H9 (cell line): ENCODE measurements at regions not wholly inside any gene's neighbourhood (a gene's known extent, or its start where the extent isn't known, plus 50 kb on each side); places are given as distances from the start of the nearest gene placed in this dataset.

Experiments used
- DNase-seq: peaks from one replicate; pipeline ENCODE4 v3.0.0-alpha.2; 2017
- H2AFZ ChIP-seq: one replicate; pipeline ENCODE4 v1.6.1; 2013; ENCODE audit warnings: mild to moderate bottlenecking, low read length, control low read depth, moderate library complexity
- H2AK5ac ChIP-seq: 2 replicates; pipeline ENCODE4 v1.6.1; 2013; ENCODE audit warnings: low read length, control low read depth, mixed read lengths; ENCODE audit not compliant: insufficient read length
- H2BK120ac ChIP-seq: one replicate; pipeline ENCODE4 v1.6.1; 2013; ENCODE audit warnings: low read depth, mild to moderate bottlenecking, low read length, control low read depth, inconsistent platforms; ENCODE audit not compliant: poor library complexity, severe bottlenecking
- H2BK12ac ChIP-seq: 2 replicates; pipeline ENCODE4 v1.6.1; 2013; ENCODE audit warnings: low read length, control low read depth, mixed read lengths, low read depth; ENCODE audit not compliant: insufficient read length
- H2BK15ac ChIP-seq: 2 replicates; pipeline ENCODE4 v1.6.1; 2013; ENCODE audit warnings: low read depth, low read length, control low read depth
- H2BK20ac ChIP-seq: one replicate; pipeline ENCODE4 v1.6.1; 2013; ENCODE audit warnings: low read depth, mild to moderate bottlenecking, low read length, control low read depth, inconsistent platforms; ENCODE audit not compliant: poor library complexity, severe bottlenecking
- H2BK5ac ChIP-seq: 2 replicates; pipeline ENCODE4 v1.6.1; 2013; ENCODE audit warnings: low read length, control low read depth, mixed read lengths; ENCODE audit not compliant: insufficient read length
- H3K14ac ChIP-seq: 2 replicates; pipeline ENCODE4 v1.6.1; 2013; ENCODE audit warnings: low read length, control low read depth; ENCODE audit not compliant: insufficient read depth
- H3K18ac ChIP-seq: 2 replicates; pipeline ENCODE4 v1.6.1; 2013; ENCODE audit warnings: low read depth, mild to moderate bottlenecking, mixed read lengths, low read length, control low read depth; ENCODE audit not compliant: insufficient read length
- H3K23ac ChIP-seq: 2 replicates; pipeline ENCODE4 v1.6.1; 2013; ENCODE audit warnings: low read length, control low read depth, mixed read lengths, low read depth; ENCODE audit not compliant: insufficient read length
- H3K23me2 ChIP-seq: 2 replicates; pipeline ENCODE4 v1.6.1; 2013; ENCODE audit warnings: low read depth, mild to moderate bottlenecking, mixed read lengths, low read length, control low read depth; ENCODE audit not compliant: insufficient read length, poor library complexity, severe bottlenecking
- H3K27ac ChIP-seq: 2 replicates; pipeline ENCODE4 v1.5.1; 2013; ENCODE audit warnings: low read length, control low read depth, mixed read lengths, low read depth; ENCODE audit not compliant: insufficient read length
- H3K27me3 ChIP-seq: 2 replicates; pipeline ENCODE4 v1.6.1; 2013; ENCODE audit warnings: low read length, control low read depth, inconsistent platforms; ENCODE audit not compliant: insufficient read depth
- H3K4ac ChIP-seq: 2 replicates; pipeline ENCODE4 v1.6.1; 2013; ENCODE audit warnings: low read depth, mild to moderate bottlenecking, control low read depth, inconsistent platforms, low read length, moderate library complexity
- H3K4me1 ChIP-seq: 2 replicates; pipeline ENCODE4 v1.6.1; 2013; ENCODE audit warnings: low read length, control low read depth, inconsistent platforms; ENCODE audit not compliant: insufficient read depth
- H3K4me2 ChIP-seq: 2 replicates; pipeline ENCODE4 v1.6.1; 2013; ENCODE audit warnings: low read length, control low read depth, mixed read lengths; ENCODE audit not compliant: insufficient read length, insufficient read depth
- H3K56ac ChIP-seq: 2 replicates; pipeline ENCODE4 v1.6.1; 2013; ENCODE audit warnings: low read depth, mild to moderate bottlenecking, mixed read lengths, low read length, control low read depth; ENCODE audit not compliant: insufficient read length
- H3K79me1 ChIP-seq: 2 replicates; pipeline ENCODE4 v1.6.1; 2013; ENCODE audit warnings: low read depth, mild to moderate bottlenecking, moderate library complexity, low read length, control low read depth, inconsistent platforms; ENCODE audit not compliant: insufficient read depth, poor library complexity, severe bottlenecking
- H3K79me2 ChIP-seq: 2 replicates; pipeline ENCODE4 v1.6.1; 2013; ENCODE audit warnings: low read length, control low read depth, inconsistent platforms; ENCODE audit not compliant: insufficient read depth
- H3K9ac ChIP-seq: 2 replicates; pipeline ENCODE4 v1.6.1; 2013; ENCODE audit warnings: low read length, control low read depth, mixed read lengths; ENCODE audit not compliant: insufficient read length; ENCODE audit errors: extremely low read depth
- H3K9me3 ChIP-seq: one replicate; pipeline ENCODE4 v1.6.1; 2013; ENCODE audit warnings: low read depth, low read length, inconsistent platforms; ENCODE audit not compliant: control insufficient read depth
- H3T11ph ChIP-seq: one replicate; pipeline ENCODE4 v1.6.1; 2013; ENCODE audit warnings: mild to moderate bottlenecking, low read length, control low read depth, inconsistent platforms
- H4K20me1 ChIP-seq: one replicate; pipeline ENCODE4 v1.6.1; 2013; ENCODE audit not compliant: control insufficient read depth, insufficient read length, insufficient read depth
- H4K5ac ChIP-seq: 2 replicates; pipeline ENCODE4 v1.6.1; 2013; ENCODE audit warnings: low read depth, mild to moderate bottlenecking, mixed read lengths, low read length, control low read depth; ENCODE audit not compliant: insufficient read length
- H4K8ac ChIP-seq: replicated peaks from 2 replicates; pipeline ENCODE4 v1.6.1; 2013; ENCODE audit warnings: low read length, control low read depth, mixed read lengths, low read depth; ENCODE audit not compliant: insufficient read length
- H4K91ac ChIP-seq: 2 replicates; pipeline ENCODE4 v1.6.1; 2013; ENCODE audit warnings: low read depth, mild to moderate bottlenecking, moderate library complexity, mixed read lengths, low read length, control low read depth; ENCODE audit not compliant: insufficient read length
- H3K27ac Mint-ChIP-seq, 3 experiments: 2 replicates in 2 of 3; 3 replicates in 1 of 3; pipeline ENCODE4 v1.8.0; 2020 to 2021; ENCODE audit warnings: mixed read lengths in 3 of 3, mild to moderate bottlenecking in 1 of 3, moderate library complexity in 1 of 3
- H3K27me3 Mint-ChIP-seq: 2 replicates; pipeline ENCODE4 v1.8.0; 2021; ENCODE audit warnings: low read depth, mild to moderate bottlenecking, moderate library complexity, mixed read lengths
- H3K36me3 Mint-ChIP-seq, 3 experiments: 2 replicates in 2 of 3; 3 replicates in 1 of 3; pipeline ENCODE4 v1.8.0; 2020 to 2021; ENCODE audit warnings: low read depth in 3 of 3, mixed read lengths in 3 of 3; ENCODE audit not compliant: insufficient read depth in 1 of 3
- H3K4me1 Mint-ChIP-seq, 2 experiments: 2 replicates each; pipeline ENCODE4 v1.8.0; 2020; ENCODE audit warnings: mixed read lengths in 2 of 2
- H3K4me3 Mint-ChIP-seq, 2 experiments: 2 replicates in 1 of 2; 3 replicates in 1 of 2; pipeline ENCODE4 v1.8.0; 2020 to 2021; ENCODE audit warnings: mild to moderate bottlenecking in 2 of 2, mixed read lengths in 2 of 2, moderate library complexity in 1 of 2
- H3K9me3 Mint-ChIP-seq, 2 experiments: 2 replicates in 1 of 2; 3 replicates in 1 of 2; pipeline ENCODE4 v1.8.0; 2020; ENCODE audit warnings: mild to moderate bottlenecking in 2 of 2, mixed read lengths in 2 of 2, moderate library complexity in 1 of 2
- WGBS: extraction: QIAGEN DNeasy Blood & Tissue Kit; methylation state at CpG from one replicate; pipeline ENCODE4 v1.1.7; 2013; ENCODE audit warnings: missing lambda C conversion rate, low lambda C conversion rate, mixed read lengths; ENCODE audit not compliant: insufficient read length; ENCODE audit errors: extremely low coverage; 5-methylcytosine and 5-hydroxymethylcytosine counted together
- TF ChIP-seq, protein P1 (sequence below): fragments of 200-600 bp; sonication (generic); conservative IDR thresholded peaks from 3 replicates; pipeline ENCODE4 v1.8.0; 2021; ENCODE audit warnings: antibody characterized with exemption, mild to moderate bottlenecking

DNA sequence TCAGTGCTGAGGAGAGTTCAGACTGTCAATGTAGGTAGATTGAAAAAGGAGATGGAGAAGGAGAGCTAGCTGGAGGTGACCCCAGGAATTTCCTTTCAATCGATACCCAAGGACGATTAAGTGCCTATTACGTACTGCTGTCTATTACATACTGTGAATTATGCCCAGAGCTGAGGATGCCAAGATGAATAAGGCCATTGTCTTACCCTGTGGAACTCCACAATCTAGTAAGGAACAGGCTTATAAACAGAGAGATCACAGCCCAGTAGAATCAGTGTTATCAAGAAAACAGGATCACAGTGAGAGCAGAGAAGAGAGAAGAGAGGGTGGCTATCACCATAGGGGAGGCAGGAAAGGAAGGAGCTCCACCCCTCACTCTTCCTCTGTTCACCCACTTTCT is 54.1 kb upstream of the PDE8B start:
- no peak overlapping the region for H3K4me3 Mint-ChIP-seq
- Histone ChIP-seq H3K27me3 (no peaks in the 10 kb centered on the region), H3K4me1 (peaks cover 4% of the 10 kb centered on the region; the same call in 1 of the 2 replicates), H2BK15ac (no peak overlapping the region), H4K91ac (no peak overlapping the region), H4K20me1 (no peaks in the 10 kb centered on the region), H3K18ac (no peak overlapping the region), H3K9ac (no peak overlapping the region), H4K5ac (no peak overlapping the region), H3K79me2 (no peaks in the 10 kb centered on the region), H4K8ac (no peak overlapping the region), H3K14ac (no peak overlapping the region), H3K4me2 (no peak overlapping the region), H3K9me3 (no peaks in the 10 kb centered on the region), H3K4ac (no peak overlapping the region), H3K23me2 (no peaks in the 10 kb centered on the region), H2BK120ac (no peak overlapping the region), H2BK20ac (no peak overlapping the region), H3K79me1 (no peaks in the 10 kb centered on the region), H2BK12ac (no peak overlapping the region), H3K23ac (no peak overlapping the region), H2BK5ac (no peak overlapping the region), H3K56ac (no peak overlapping the region), H2AK5ac (no peak overlapping the region), H3T11ph (no peak overlapping the region), H3K27ac (no peak overlapping the region), H2AFZ (no peak overlapping the region)
- H3K27ac Mint-ChIP-seq: no peak overlapping the region
- TF ChIP-seq, protein P1, sequence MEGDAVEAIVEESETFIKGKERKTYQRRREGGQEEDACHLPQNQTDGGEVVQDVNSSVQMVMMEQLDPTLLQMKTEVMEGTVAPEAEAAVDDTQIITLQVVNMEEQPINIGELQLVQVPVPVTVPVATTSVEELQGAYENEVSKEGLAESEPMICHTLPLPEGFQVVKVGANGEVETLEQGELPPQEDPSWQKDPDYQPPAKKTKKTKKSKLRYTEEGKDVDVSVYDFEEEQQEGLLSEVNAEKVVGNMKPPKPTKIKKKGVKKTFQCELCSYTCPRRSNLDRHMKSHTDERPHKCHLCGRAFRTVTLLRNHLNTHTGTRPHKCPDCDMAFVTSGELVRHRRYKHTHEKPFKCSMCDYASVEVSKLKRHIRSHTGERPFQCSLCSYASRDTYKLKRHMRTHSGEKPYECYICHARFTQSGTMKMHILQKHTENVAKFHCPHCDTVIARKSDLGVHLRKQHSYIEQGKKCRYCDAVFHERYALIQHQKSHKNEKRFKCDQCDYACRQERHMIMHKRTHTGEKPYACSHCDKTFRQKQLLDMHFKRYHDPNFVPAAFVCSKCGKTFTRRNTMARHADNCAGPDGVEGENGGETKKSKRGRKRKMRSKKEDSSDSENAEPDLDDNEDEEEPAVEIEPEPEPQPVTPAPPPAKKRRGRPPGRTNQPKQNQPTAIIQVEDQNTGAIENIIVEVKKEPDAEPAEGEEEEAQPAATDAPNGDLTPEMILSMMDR: no peak
- H3K9me3 Mint-ChIP-seq: peaks cover 0 to 3% of the 10 kb centered on the region in 2 experiments; a peak in 1 of 5 replicates
- H3K4me1 Mint-ChIP-seq: peaks cover 13 to 18% of the 10 kb centered on the region in 2 experiments
- H3K27me3 Mint-ChIP-seq: no peaks in the 10 kb centered on the region
- no CpG with 5 or more reads among the region's 3 CpGs for WGBS
- DNase-seq: no peak
- peaks cover 0 to 2% (median 0%) of the 10 kb centered on the region in 3 experiments; a peak in 3 of 7 replicates for H3K36me3 Mint-ChIP-seq
